ENCODE measurements at regions not wholly inside any gene's neighbourhood (a gene's known extent, or its start where the extent isn't known, plus 50 kb on each side); places are given as distances from the start of the nearest gene placed in this dataset.

DNA sequence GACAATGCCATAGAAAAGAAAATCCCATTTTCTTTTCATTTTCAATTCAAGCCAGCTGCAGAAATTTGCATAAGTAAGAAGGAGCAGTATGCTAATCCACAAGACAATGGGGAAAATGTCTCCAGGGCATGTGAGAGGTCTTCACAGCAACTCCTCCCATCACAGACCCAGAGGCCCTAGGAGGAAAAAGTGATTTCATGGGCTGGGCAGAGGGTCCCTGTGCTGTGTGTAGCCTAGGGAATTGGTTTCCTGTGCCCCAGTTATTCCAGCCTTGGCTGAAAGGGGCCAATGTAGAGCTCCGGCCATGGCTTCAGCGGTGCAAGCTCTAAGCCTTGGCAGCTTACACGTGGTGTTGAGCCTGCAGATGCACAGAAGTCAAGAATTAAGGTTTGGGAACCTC is 211.4 kb downstream of the CCDC59 start:
- TF ChIP-seq, protein P1, sequence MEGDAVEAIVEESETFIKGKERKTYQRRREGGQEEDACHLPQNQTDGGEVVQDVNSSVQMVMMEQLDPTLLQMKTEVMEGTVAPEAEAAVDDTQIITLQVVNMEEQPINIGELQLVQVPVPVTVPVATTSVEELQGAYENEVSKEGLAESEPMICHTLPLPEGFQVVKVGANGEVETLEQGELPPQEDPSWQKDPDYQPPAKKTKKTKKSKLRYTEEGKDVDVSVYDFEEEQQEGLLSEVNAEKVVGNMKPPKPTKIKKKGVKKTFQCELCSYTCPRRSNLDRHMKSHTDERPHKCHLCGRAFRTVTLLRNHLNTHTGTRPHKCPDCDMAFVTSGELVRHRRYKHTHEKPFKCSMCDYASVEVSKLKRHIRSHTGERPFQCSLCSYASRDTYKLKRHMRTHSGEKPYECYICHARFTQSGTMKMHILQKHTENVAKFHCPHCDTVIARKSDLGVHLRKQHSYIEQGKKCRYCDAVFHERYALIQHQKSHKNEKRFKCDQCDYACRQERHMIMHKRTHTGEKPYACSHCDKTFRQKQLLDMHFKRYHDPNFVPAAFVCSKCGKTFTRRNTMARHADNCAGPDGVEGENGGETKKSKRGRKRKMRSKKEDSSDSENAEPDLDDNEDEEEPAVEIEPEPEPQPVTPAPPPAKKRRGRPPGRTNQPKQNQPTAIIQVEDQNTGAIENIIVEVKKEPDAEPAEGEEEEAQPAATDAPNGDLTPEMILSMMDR (IDR thresholded peaks at IDR 0.05; ENCODE audit: partially characterized antibody, unreplicated experiment) = no peak
- H3K27me3 Mint-ChIP-seq (ENCODE audit: unreplicated experiment) = no peaks in the 10 kb centered on the region
- H3K4me3 Mint-ChIP-seq (ENCODE audit: unreplicated experiment) = no peak overlapping the region
- H3K4me1 Mint-ChIP-seq (ENCODE audit: low read depth, unreplicated experiment) = no peaks in the 10 kb centered on the region
- no peaks in the 10 kb centered on the region for H3K36me3 Mint-ChIP-seq (ENCODE audit: unreplicated experiment)
- no peak for DNase-seq
- no peaks in the 10 kb centered on the region for H3K9me3 Mint-ChIP-seq (ENCODE audit: unreplicated experiment)
- no peak overlapping the region for H3K27ac Mint-ChIP-seq (ENCODE audit: unreplicated experiment)

DNA sequence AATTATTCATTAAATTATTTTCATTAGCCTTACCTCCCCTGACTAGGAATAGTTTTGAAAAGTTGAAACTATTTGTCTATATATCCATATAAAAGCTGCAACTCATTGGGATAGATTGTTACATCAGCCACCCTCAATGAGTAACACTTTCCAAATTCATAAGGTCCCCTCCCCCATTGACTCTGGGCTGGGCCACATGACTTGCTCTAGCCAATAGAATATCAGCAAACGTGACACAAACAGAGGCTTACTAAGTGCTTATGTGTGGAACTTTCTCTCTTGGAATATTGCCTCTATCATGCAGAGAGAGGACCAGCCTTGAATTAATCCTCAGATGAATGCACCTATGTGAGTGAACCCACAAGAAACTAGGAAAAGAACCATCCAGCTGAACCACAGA is 213.7 kb downstream of the CCDC59 start:
- Mint-ChIP-seq H3K27me3 (ENCODE audit: unreplicated experiment) (no peaks in the 10 kb centered on the region), H3K4me3 (ENCODE audit: unreplicated experiment) (no peak overlapping the region), H3K36me3 (ENCODE audit: unreplicated experiment) (no peaks in the 10 kb centered on the region), H3K9me3 (ENCODE audit: unreplicated experiment) (no peaks in the 10 kb centered on the region), H3K27ac (ENCODE audit: unreplicated experiment) (no peak overlapping the region), H3K4me1 (ENCODE audit: low read depth, unreplicated experiment) (no peaks in the 10 kb centered on the region)
- DNase-seq = no peak
- TF ChIP-seq, protein P1 (IDR thresholded peaks at IDR 0.05; ENCODE audit: partially characterized antibody, unreplicated experiment) = no peak

DNA sequence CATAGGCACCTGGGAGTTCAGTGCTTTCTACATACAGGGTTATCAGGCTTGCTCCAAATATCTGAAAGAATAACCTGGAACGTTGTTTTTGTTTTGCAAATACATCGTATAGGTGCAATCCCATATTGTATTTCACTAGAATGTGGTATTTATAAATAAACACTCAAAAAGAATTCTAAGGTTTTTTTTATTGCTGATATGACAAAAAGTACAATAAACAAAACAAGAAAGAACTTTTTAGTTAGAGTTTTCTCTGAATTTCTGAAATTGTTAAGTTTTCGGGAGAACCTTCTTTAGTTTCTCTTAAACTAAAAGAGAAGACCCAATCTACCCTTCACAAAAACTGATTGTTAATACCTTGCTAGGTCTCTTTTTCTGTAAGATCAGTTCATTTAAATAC is 225.8 kb downstream of the CCDC59 start:
- H3K36me3 Mint-ChIP-seq (ENCODE audit: unreplicated experiment) = no peaks in the 10 kb centered on the region
- no peaks in the 10 kb centered on the region for H3K27me3 Mint-ChIP-seq (ENCODE audit: unreplicated experiment)
- no peak overlapping the region for H3K27ac Mint-ChIP-seq (ENCODE audit: unreplicated experiment)
- peaks cover 2% of the 10 kb centered on the region for H3K9me3 Mint-ChIP-seq (ENCODE audit: unreplicated experiment)
- DNase-seq = no peak
- H3K4me3 Mint-ChIP-seq (ENCODE audit: unreplicated experiment) = no peak overlapping the region
- H3K4me1 Mint-ChIP-seq (ENCODE audit: low read depth, unreplicated experiment) = no peaks in the 10 kb centered on the region
- TF ChIP-seq, protein P1 (IDR thresholded peaks at IDR 0.05; ENCODE audit: partially characterized antibody, unreplicated experiment) = no peak

DNA sequence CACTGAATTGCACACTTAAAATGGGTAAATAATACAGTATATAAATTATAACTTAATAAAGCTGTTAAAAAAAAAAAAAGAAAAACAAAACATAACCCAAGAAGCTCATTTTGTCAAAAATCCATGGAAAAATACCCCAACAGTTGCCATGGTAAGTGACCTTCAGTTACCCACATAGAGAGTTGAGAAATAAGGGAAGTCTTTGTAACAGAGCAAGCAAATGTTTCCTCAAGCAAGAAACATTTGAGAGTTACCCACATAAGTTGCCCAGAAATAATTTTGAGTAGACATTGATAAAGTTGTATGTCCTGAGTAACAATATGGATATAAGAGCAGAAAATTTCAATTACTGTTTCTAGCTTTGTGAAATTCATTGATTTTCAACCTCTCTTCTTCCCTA is 227.4 kb downstream of the CCDC59 start:
- Mint-ChIP-seq H3K9me3 (ENCODE audit: unreplicated experiment) (no peaks in the 10 kb centered on the region), H3K27me3 (ENCODE audit: unreplicated experiment) (no peaks in the 10 kb centered on the region), H3K27ac (ENCODE audit: unreplicated experiment) (no peak overlapping the region), H3K4me1 (ENCODE audit: low read depth, unreplicated experiment) (no peaks in the 10 kb centered on the region), H3K4me3 (ENCODE audit: unreplicated experiment) (no peak overlapping the region), H3K36me3 (ENCODE audit: unreplicated experiment) (no peaks in the 10 kb centered on the region)
- no peak for DNase-seq
- TF ChIP-seq, protein P1 (IDR thresholded peaks at IDR 0.05; ENCODE audit: partially characterized antibody, unreplicated experiment) = no peak

DNA sequence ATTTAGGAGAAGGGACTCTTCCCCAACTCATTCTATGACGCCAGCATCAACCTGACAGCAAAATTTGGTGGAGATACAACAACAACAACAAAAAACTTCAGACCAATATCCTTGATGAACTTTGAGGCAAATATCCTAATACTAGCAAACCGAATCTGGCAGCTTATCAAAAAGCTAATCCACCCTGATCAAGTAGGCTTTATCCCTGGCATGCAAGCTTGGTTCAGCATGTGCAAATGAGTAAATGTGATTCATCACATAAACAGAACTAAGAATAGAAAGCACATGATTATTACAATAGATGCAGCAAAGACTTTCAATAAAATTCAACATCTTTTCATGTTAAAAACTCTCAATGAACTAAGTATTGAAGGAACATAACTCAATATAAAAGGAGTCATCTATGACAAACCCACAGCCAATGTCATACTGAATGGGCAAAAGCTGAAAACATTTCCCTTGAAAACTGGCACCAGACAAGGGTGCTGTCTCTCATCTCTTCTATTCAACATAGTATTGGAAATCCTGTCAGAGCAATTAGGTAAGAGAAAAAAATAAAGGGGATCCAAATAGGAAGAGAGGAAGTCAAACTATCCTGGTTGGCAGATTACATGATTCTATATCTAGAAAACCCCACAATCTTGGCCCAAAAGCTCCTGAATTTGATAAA is 233.3 kb downstream of the CCDC59 start:
- no peak for DNase-seq
- H3K4me3 Mint-ChIP-seq (ENCODE audit: unreplicated experiment) = no peak overlapping the region
- H3K27me3 Mint-ChIP-seq (ENCODE audit: unreplicated experiment) = no peaks in the 10 kb centered on the region
- H3K36me3 Mint-ChIP-seq (ENCODE audit: unreplicated experiment) = no peaks in the 10 kb centered on the region
- H3K4me1 Mint-ChIP-seq (ENCODE audit: low read depth, unreplicated experiment) = no peaks in the 10 kb centered on the region
- no peak overlapping the region for H3K27ac Mint-ChIP-seq (ENCODE audit: unreplicated experiment)
- no peaks in the 10 kb centered on the region for H3K9me3 Mint-ChIP-seq (ENCODE audit: unreplicated experiment)
- TF ChIP-seq, protein P1 (IDR thresholded peaks at IDR 0.05; ENCODE audit: partially characterized antibody, unreplicated experiment) = no peak
